ENCODE measurements at regions not wholly inside any gene's neighbourhood (a gene's known extent, or its start where the extent isn't known, plus 50 kb on each side); places are given as distances from the start of the nearest gene placed in this dataset.

GRCh38 chr2:52220393-52220792, 1188.5 kb upstream of the NRXN1 start:
- no peaks in the 10 kb centered on the region for H3K36me3 ChIP-seq
- peak; percentile 44 for DNase-seq
- H3K4me1 ChIP-seq, result no peaks in the 10 kb centered on the region; the same call in 1 of the 2 replicates
- H3K27me3 ChIP-seq, result no peaks in the 10 kb centered on the region
- no peaks in the 10 kb centered on the region for H3K9me3 ChIP-seq
- no peak overlapping the region for H3K4me3 ChIP-seq (ENCODE audit: low read depth, low read length)
- TF ChIP-seq, protein P1, sequence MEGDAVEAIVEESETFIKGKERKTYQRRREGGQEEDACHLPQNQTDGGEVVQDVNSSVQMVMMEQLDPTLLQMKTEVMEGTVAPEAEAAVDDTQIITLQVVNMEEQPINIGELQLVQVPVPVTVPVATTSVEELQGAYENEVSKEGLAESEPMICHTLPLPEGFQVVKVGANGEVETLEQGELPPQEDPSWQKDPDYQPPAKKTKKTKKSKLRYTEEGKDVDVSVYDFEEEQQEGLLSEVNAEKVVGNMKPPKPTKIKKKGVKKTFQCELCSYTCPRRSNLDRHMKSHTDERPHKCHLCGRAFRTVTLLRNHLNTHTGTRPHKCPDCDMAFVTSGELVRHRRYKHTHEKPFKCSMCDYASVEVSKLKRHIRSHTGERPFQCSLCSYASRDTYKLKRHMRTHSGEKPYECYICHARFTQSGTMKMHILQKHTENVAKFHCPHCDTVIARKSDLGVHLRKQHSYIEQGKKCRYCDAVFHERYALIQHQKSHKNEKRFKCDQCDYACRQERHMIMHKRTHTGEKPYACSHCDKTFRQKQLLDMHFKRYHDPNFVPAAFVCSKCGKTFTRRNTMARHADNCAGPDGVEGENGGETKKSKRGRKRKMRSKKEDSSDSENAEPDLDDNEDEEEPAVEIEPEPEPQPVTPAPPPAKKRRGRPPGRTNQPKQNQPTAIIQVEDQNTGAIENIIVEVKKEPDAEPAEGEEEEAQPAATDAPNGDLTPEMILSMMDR (IDR thresholded peaks at IDR 0.05; ENCODE audit: low read depth, low read length), result no peak

GRCh38 chr2:52210611-52211010, 1178.7 kb upstream of the NRXN1 start:
- TF ChIP-seq, protein P1 (IDR thresholded peaks at IDR 0.05; ENCODE audit: low read depth, low read length), result no peak

DNA sequence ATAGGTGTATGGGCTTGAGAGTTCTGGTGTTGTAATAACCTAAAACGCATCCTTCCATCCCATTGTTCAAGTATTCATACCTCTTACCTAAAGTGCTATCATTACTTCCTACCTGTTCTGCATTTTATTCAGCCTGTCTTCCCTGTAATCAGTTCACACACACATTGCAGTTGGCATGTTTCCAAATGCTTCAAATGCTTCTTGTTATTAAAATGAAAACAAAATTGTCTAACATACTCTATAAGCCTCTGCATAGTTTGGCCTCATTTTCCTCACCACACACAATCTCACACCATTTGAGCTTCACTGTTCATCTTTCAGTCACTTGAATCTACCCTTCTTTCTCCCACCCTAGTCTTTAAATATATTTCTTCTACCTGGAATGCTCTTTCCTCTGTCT, 1178.2 kb upstream of the NRXN1 start:
- Histone ChIP-seq H3K27me3 (no peaks in the 10 kb centered on the region), H3K4me3 (ENCODE audit: low read depth, low read length) (no peak overlapping the region), H3K36me3 (no peaks in the 10 kb centered on the region), H3K9me3 (no peaks in the 10 kb centered on the region), H3K4me1 (no peaks in the 10 kb centered on the region)
- TF ChIP-seq, protein P1 (IDR thresholded peaks at IDR 0.05; ENCODE audit: low read depth, low read length), result no peak
- no peak for DNase-seq

More at GRCh38 chr2:52210611-52211010, 1178.7 kb upstream of the NRXN1 start:
- no peaks in the 10 kb centered on the region for H3K27me3 ChIP-seq
- H3K4me1 ChIP-seq, result no peaks in the 10 kb centered on the region
- H3K4me3 ChIP-seq (ENCODE audit: low read depth, low read length), result no peak overlapping the region
- no peaks in the 10 kb centered on the region for H3K9me3 ChIP-seq
- DNase-seq, result no peak
- no peaks in the 10 kb centered on the region for H3K36me3 ChIP-seq

- no peak for DNase-seq
- Histone ChIP-seq H3K27me3 (no peaks in the 10 kb centered on the region), H3K9me3 (no peaks in the 10 kb centered on the region), H3K4me1 (no peaks in the 10 kb centered on the region), H3K36me3 (no peaks in the 10 kb centered on the region), H3K4me3 (ENCODE audit: low read depth, low read length) (no peak overlapping the region)
- TF ChIP-seq, protein P1 (IDR thresholded peaks at IDR 0.05; ENCODE audit: low read depth, low read length), result no peak
Observed at GRCh38 chr2:52194342-52194741, 1162.4 kb upstream of the NRXN1 start.

GRCh38 chr2:52193804-52194203, 1161.9 kb upstream of the NRXN1 start:
- no peaks in the 10 kb centered on the region for H3K9me3 ChIP-seq
- H3K36me3 ChIP-seq, result no peaks in the 10 kb centered on the region
- TF ChIP-seq, protein P1 (IDR thresholded peaks at IDR 0.05; ENCODE audit: low read depth, low read length), result no peak
- H3K4me1 ChIP-seq, result no peaks in the 10 kb centered on the region
- no peak overlapping the region for H3K4me3 ChIP-seq (ENCODE audit: low read depth, low read length)
- DNase-seq, result no peak
- no peaks in the 10 kb centered on the region for H3K27me3 ChIP-seq

- Histone ChIP-seq H3K9me3 (no peaks in the 10 kb centered on the region), H3K4me1 (no peaks in the 10 kb centered on the region), H3K27me3 (no peaks in the 10 kb centered on the region), H3K4me3 (ENCODE audit: low read depth, low read length) (no peak overlapping the region), H3K36me3 (no peaks in the 10 kb centered on the region)
- TF ChIP-seq, protein P1 (IDR thresholded peaks at IDR 0.05; ENCODE audit: low read depth, low read length), result no peak
- no peak for DNase-seq
Observed at GRCh38 chr2:52192656-52193055, 1160.7 kb upstream of the NRXN1 start.

Measured in BE2C (cell line).